Effector memory CD4-positive, alpha-beta T cell (primary cell): ENCODE measurements at regions not wholly inside any gene's neighbourhood (a gene's known extent, or its start where the extent isn't known, plus 50 kb on each side); places are given as distances from the start of the nearest gene placed in this dataset.

ENCODE experiments used
- DNase-seq, 3 donors: peaks; one replicate each; pipeline ENCODE4 v3.0.0-alpha.2; 2020
- H3K27ac ChIP-seq: 2 replicates; pipeline ENCODE4 v1.7.0; 2013; ENCODE audit warnings: mild to moderate bottlenecking, low read length, moderate library complexity; ENCODE audit not compliant: insufficient read depth, poor library complexity, severe bottlenecking
- H3K27me3 ChIP-seq: replicated peaks from 2 replicates; pipeline ENCODE4 v1.7.0; 2013; ENCODE audit warnings: mild to moderate bottlenecking, low read length; ENCODE audit not compliant: insufficient read depth, control insufficient read depth, poor library complexity, severe bottlenecking
- H3K36me3 ChIP-seq: 2 replicates; pipeline ENCODE4 v1.7.0; 2013; ENCODE audit warnings: mild to moderate bottlenecking, low read length, moderate library complexity; ENCODE audit not compliant: control insufficient read depth, insufficient read depth
- H3K4me1 ChIP-seq: 2 replicates; pipeline ENCODE4 v1.7.0; 2013; ENCODE audit warnings: low read length, mild to moderate bottlenecking; ENCODE audit not compliant: control insufficient read depth, insufficient read depth, poor library complexity, severe bottlenecking
- H3K4me3 ChIP-seq: 2 replicates; pipeline ENCODE4 v1.7.0; 2013; ENCODE audit warnings: low read length, low read depth, mild to moderate bottlenecking; ENCODE audit not compliant: insufficient read depth, poor library complexity, severe bottlenecking
- H3K9me3 ChIP-seq: 2 replicates; pipeline ENCODE4 v1.7.0; 2013; ENCODE audit warnings: mild to moderate bottlenecking, low read length, moderate library complexity; ENCODE audit not compliant: control insufficient read depth

DNA sequence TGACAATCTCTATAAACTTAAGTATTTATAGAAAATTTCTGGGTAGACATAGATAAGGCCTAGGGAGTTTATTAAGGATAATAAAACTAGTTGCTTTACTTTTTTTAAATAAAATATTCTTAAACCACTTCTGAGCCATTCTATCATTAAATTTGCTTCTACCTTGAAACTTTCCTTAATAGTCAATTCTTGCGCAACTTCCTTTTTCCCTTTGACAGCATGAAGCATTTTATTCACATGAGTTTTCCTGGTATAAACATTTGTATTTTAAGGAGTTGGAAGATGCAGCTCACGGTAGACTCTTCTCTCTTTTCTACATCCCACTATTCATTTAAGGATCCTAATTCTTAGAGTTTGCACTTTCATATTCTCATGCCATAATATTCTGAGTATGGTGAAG lies 75.8 kb upstream of the DPH5 start:
- H3K4me3 ChIP-seq = no peak overlapping the region
- H3K27ac ChIP-seq = no peak overlapping the region
- DNase-seq = no peak
- no peaks in the 10 kb centered on the region for H3K27me3 ChIP-seq
- no peaks in the 10 kb centered on the region for H3K4me1 ChIP-seq
- no peaks in the 10 kb centered on the region for H3K36me3 ChIP-seq
- no peaks in the 10 kb centered on the region for H3K9me3 ChIP-seq

DNA sequence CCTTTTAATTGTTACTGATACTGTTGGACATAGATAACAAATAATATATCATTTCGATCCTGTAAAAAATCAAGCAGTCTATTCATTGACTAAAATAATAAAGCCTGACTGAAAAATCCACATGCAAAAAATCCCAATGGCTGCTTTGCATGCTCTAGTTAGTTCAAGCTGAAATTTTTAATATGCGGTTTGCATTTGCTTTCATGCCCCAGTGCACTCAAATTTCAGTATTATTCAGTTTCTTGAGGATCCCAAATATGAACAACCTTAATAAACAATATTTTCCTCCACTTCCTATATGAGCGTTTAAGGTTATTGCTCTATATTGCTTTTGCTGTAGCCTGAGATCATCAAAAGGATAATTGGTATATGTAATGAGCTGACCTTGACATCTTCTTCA lies 75.1 kb upstream of the DPH5 start:
- Histone ChIP-seq H3K27ac (no peak overlapping the region), H3K4me3 (no peak overlapping the region), H3K27me3 (no peaks in the 10 kb centered on the region), H3K9me3 (no peaks in the 10 kb centered on the region), H3K4me1 (no peaks in the 10 kb centered on the region), H3K36me3 (no peaks in the 10 kb centered on the region)
- no peak for DNase-seq

DNA sequence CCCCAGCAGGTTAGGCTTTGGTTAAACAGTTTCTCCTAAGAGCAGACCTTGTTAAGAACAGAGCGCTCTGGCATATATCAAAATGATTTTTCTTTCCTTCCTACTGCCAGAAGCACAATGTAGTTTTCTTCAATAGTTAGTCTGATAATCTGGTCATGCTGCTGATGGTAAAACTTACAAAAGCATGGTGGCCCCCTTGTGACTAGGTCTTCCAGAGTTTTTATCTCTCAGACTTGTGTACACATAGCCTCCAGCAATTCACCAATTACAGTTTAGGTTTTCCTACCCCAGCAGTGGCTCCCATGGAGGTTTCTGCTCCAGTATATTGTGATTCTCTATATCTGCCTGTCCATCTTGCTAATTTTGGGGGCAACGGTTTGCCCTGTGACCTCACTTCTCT lies 73.3 kb upstream of the DPH5 start:
- Histone ChIP-seq H3K27me3 (no peaks in the 10 kb centered on the region), H3K9me3 (no peaks in the 10 kb centered on the region), H3K27ac (no peak overlapping the region), H3K4me3 (no peak overlapping the region), H3K36me3 (no peaks in the 10 kb centered on the region), H3K4me1 (no peaks in the 10 kb centered on the region)
- no peak for DNase-seq

DNA sequence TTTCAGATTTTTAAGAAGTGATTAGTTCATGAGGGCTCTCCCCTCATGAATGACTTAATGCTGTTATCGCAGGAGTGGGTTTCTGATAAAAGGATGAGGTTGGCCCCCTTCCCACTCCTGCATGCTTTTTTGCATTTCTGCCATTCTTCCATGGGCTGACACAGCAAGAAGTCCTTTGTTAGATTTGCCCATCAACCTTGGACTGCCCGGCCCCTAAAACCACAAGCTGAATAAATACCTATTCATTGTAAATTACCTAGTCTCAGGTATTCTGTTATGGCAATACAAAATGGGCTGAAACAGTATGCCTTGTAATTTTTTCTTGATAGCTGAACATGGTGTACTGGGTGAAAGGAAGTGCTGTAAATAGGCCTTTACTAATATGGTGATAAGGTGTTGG lies 72.7 kb upstream of the DPH5 start:
- Histone ChIP-seq H3K4me3 (no peak overlapping the region), H3K36me3 (no peaks in the 10 kb centered on the region), H3K27me3 (no peaks in the 10 kb centered on the region), H3K27ac (no peak overlapping the region), H3K4me1 (no peaks in the 10 kb centered on the region), H3K9me3 (no peaks in the 10 kb centered on the region)
- no peak for DNase-seq

DNA sequence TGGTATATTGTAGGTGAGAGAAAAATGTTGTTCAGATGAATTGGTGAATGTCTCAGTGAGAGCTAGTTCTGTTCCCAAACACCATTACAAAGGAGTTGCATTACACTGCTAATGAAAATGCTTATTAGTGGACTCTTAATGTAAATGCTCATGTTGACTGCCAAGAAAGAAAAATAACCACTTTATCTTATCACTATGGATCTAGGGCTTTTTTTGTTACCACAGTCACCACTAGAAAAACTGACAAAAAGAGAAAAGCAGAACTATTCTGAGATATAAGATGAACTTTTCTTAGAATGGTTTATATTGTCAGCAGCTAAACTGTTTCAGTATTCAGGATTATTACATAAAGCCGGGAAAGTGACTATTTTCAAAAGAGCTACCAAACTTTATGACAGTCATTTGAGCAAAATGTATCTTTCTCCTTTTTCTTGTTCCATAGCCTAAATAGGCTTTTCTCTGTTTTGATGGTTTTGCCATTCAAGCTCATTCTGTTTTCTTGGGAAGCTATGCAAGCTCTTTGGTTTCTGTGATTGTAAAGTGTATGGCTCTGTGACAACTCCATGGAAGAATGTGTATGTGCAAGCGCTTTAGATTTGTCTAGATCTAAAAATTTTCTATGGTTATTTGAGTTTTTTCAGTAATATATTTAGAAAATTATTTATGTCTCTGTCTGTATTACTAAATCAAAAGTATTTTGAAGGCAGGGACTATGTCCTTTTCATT lies 64.2 kb upstream of the DPH5 start:
- H3K9me3 ChIP-seq = no peaks in the 10 kb centered on the region
- no peaks in the 10 kb centered on the region for H3K27me3 ChIP-seq
- peaks cover 4% of the 10 kb centered on the region for H3K4me1 ChIP-seq
- DNase-seq = no peak
- H3K4me3 ChIP-seq = no peak overlapping the region
- H3K27ac ChIP-seq = no peak overlapping the region
- no peaks in the 10 kb centered on the region for H3K36me3 ChIP-seq

DNA sequence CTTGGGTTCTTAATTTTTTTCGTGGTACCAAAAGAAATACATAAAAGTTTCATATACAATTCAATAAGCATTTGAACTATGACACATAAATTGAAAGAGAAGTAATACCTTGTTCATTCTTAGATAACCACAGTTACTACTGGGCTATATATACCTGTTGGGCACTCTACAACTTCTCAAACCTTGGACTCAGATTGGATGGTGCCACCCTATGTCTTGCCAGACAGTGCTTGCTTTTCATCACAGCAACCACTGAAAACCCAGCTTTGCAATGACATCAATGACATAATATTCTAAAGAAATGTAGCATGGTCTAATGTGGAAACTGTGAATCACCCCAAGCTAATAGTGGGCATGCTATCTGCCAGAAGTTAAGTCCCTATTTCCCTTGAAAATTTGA lies 62.8 kb upstream of the DPH5 start:
- Histone ChIP-seq H3K27me3 (no peaks in the 10 kb centered on the region), H3K4me1 (peaks cover 4% of the 10 kb centered on the region), H3K36me3 (no peaks in the 10 kb centered on the region)

DNA sequence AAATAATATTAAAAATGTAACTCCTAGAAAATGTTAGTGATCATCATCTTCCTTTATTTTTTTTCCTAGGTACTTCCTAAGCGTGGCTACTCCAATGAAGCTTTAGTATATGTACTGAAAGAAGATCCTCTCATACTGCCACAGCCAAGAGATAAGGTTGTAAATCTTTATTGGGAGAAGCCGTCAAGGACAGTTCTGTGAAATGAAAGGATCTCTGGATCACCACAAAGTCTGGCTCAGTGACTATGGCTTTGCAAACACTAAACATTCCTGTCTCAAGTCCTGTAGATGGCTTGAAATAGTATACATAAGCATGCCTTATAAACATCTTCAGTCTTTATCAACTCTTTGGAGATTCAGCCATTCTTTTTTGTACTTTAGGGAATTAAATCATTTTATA lies 61.2 kb upstream of the DPH5 start:
- H3K36me3 ChIP-seq = no peaks in the 10 kb centered on the region
- no peaks in the 10 kb centered on the region for H3K9me3 ChIP-seq
- H3K4me3 ChIP-seq = no peak overlapping the region
- no peak for DNase-seq
- no peaks in the 10 kb centered on the region for H3K27me3 ChIP-seq
- H3K4me1 ChIP-seq = peaks cover 15% of the 10 kb centered on the region
- H3K27ac ChIP-seq = no peak overlapping the region

More for the DNA sequence above, 62.8 kb upstream of the DPH5 start:
- Histone ChIP-seq H3K4me3 (no peak overlapping the region), H3K27ac (no peak overlapping the region), H3K9me3 (no peaks in the 10 kb centered on the region)
- DNase-seq = no peak

DNA sequence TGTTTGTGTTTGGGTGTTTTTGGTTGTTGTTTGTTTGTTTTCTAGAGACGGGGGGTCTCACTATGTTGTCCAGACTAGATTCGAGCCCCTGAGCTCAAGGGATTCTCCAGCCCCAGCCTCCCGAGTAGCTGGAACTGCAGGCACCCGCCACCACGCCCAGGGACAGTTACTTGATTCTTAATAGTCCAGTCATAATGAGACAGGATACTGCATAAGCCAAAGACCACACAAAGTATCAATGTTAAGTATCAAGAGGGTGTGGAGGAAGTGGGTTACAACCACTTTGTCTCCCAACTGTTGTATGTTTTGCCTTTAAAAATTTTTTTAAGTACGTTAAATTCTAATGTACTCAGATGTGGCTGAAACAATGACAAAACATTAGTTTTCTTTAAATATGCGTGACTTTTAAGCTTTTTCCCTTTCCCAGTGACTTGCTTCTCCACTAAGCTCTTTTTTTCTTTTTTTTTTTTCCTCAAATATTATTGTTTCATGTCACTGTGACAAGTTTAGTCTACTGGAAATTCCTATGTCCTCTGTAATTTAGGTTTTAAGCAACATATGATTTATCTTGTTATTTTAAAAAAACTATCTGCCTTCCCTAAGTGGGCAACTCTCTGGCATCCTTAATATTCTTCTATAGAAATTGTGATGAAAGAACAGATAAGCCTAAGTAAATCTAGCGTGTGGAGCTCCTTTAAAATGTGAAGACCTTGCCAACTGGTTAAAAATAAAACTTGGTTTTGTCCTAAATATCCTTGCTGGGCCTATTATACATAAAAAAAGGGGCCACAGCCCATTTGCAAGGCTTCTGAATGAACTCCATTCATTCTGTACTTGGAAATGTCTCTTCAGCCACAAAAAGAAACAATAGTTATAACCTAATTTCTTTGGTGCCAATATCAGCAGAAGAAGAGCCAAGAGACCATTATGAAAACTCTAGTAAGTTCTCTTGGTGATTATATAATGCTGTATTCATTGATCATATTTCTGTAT lies 56.2 kb upstream of the DPH5 start:
- no peaks in the 10 kb centered on the region for H3K36me3 ChIP-seq
- H3K4me1 ChIP-seq = peaks cover 21% of the 10 kb centered on the region
- H3K27ac ChIP-seq = no peak overlapping the region
- H3K9me3 ChIP-seq = no peaks in the 10 kb centered on the region
- H3K27me3 ChIP-seq = no peaks in the 10 kb centered on the region
- no peak for DNase-seq
- peak overlapping the region; percentile 15 for H3K4me3 ChIP-seq

DNA sequence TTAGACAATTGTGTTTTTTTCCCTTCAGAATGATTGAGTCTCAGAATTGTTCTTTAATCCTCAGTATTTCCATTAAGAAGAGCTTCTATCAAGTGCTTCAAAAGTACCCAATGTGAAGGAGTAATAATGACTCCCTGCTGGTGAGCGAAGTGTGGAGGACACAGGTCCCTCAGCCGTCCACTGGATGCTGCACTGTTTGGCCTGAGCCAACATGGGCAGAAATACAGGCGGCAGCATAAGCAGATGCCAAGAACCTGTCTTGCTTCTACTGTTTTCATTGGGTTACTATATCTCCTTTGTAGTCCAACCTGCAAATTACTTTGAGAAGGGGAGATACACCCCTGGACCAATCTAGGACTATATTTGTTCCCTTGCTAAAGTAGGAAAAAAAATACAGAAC lies 55.3 kb upstream of the DPH5 start:
- Histone ChIP-seq H3K27me3 (no peaks in the 10 kb centered on the region), H3K27ac (no peak overlapping the region), H3K9me3 (no peaks in the 10 kb centered on the region), H3K4me3 (no peak overlapping the region), H3K36me3 (no peaks in the 10 kb centered on the region), H3K4me1 (peaks cover 21% of the 10 kb centered on the region)
- no peak for DNase-seq

DNA sequence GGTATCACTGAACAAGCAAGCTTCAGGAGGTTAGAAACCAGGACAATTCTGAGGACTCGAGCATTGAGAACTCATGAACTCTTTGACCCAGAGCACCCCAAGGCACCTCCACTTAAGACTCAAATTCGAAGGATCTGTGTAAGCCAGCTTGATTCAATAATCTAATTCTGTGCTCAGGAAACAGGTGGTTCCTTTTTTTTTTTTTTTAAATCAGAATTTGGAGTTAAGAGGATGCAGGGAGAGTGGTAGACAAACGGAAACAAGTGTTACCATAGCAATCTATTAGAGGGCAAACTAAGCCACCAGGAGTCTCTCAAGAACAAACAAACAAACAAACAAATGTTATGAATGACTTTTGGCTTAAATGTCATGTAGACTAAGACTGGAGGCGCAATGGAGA lies 53.8 kb upstream of the DPH5 start:
- Histone ChIP-seq H3K4me1 (peaks cover 21% of the 10 kb centered on the region), H3K27me3 (no peaks in the 10 kb centered on the region), H3K36me3 (no peaks in the 10 kb centered on the region), H3K4me3 (no peak overlapping the region), H3K27ac (no peak overlapping the region), H3K9me3 (no peaks in the 10 kb centered on the region)
- DNase-seq = no peak
